HG03520 (cell line): ENCODE measurements at regions not wholly inside any gene's neighbourhood (a gene's known extent, or its start where the extent isn't known, plus 50 kb on each side); places are given as distances from the start of the nearest gene placed in this dataset.

Source experiments
- ATAC-seq: cut with Tn5 transposase; IDR thresholded peaks from one replicate; pipeline ENCODE4 v1.9.1; 2021; ENCODE audit warnings: mild to moderate bottlenecking, moderate library complexity; ENCODE audit not compliant: unreplicated experiment

DNA sequence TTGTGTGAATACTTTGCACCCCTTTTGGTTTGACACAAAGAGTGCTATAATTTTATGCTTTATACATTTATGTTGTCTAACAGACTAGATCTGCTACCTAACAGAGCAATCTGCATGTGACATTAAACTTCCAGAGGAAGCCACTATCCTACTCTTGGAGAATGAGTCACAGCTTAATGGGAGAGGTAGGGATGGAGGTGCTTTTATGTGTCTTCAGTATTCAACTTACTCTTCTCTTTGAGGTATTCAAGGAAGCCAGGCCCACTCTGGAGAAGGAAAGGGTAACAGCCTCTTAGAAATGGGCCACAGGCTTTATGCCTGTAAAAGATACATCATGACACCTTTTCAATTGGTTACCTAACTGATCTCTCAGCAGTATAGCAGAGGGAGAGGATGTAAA, 85.8 kb upstream of the NEUROD1 start:
- ATAC-seq = no peak

- ATAC-seq = no peak
These were observed 89.8 kb upstream of the NEUROD1 start for GRCh38 chr2:181770150-181770549.

DNA sequence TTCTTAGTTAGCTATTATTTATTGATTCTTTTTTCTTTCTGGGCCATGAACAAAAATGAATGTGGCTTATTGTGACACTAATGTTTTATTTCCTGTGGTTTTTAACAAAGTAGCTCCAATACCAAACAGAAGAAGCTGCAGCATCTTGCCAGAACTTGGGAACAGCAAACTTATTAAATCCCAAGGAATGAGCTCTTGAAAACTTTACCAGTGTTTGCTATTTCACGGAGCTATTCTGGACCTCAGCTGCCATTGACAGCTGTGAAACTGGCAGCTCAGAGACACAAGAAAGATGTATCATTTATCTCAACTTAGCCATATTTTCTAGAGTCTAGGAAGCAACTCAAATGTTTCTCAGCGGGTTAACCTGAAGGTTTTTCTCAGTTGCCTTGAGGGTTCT, 91.0 kb upstream of the NEUROD1 start:
- ATAC-seq = no peak

DNA sequence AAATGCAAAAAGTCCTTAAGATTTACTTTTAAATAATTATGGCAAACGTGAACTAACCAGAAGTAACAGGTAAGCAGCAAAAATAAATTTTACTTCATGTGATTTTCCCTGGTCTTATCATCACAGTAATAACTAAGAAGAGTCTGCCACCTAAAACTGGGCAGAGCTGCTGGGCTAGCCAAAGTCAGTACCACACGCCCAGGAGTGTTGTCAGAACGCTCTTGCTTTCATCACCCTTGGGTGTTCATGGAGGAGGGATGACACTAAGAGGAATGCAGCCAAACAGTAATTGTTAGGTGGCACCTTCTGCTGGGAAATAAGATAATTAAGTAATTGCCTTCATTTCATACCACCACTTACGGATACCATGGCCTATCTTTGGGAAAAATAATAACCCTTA, 92.0 kb upstream of the NEUROD1 start:
- no peak for ATAC-seq

DNA sequence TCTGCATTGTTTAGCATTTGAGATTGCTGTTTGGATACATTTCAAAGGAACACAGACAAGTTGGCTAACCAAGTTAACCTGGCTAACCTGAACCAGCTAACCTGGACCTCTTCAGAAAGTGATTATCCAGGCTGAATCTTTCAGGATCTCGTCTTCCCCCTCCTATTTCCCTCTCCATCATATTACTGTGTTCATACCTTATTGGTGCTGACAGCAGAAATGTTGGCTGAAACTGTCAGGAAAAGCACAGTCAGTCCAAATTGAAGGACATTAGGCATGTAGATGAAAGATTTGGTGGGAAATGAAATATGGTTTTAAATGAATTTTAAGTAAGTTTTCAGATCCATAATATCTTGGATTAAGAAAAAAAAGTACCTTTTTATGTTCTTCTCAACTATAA, 92.5 kb upstream of the NEUROD1 start:
- ATAC-seq = no peak

- peak; percentile 90 for ATAC-seq
These were observed 94.4 kb upstream of the NEUROD1 start for GRCh38 chr2:181774685-181775084.

DNA sequence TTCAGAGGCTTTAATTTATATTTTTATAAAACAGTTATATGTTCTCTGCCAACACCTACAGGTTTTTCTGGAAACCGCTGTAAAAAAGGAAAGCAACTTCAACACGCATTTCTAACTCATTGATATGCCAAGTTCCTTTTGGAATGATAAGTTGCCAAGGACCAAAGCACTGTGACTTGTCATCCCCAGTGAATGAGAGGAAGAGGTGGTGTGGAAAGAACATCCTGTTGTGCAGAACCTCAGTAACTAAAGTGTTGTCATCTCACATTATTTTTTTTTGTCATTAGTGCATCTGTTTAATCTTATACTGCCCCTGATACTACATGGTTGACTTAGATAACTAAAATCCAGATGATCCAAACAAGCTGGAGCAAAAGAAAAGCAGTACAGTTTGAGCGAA, 96.0 kb upstream of the NEUROD1 start:
- ATAC-seq = no peak

GRCh38 chr2:181777734-181778133, 97.4 kb upstream of the NEUROD1 start:
- ATAC-seq = no peak

DNA sequence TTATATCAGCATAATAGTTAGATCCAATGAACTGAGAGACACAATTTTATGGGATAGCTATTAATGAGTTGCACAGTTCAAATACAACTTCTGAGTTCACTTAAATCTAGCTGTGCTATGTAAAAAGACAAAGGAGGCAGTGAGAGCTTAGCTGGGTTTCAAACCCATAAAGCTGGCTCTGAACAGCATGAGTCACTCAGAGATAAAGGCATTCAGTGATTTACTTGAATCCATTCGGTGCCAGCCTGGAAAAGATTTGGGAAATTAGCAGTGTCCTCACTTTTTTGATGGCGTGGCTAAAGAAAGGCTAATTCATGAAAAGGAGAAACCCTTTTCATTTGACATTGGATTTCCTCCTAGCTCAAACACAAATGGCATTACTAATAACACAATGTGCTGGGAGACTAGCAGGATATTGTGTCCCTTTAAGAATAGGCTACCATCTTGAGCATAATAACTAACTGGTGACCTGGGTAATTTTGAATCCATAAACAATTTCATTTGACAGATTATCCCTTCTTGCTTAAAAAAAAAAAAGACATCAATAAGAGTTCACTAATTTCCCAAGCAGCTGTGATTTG, 98.4 kb upstream of the NEUROD1 start:
- ATAC-seq = no peak

- no peak for ATAC-seq
These were observed 99.1 kb upstream of the NEUROD1 start for GRCh38 chr2:181779288-181780021.

GRCh38 chr2:181780047-181780651, 99.8 kb upstream of the NEUROD1 start:
- ATAC-seq = peak; percentile 47

DNA sequence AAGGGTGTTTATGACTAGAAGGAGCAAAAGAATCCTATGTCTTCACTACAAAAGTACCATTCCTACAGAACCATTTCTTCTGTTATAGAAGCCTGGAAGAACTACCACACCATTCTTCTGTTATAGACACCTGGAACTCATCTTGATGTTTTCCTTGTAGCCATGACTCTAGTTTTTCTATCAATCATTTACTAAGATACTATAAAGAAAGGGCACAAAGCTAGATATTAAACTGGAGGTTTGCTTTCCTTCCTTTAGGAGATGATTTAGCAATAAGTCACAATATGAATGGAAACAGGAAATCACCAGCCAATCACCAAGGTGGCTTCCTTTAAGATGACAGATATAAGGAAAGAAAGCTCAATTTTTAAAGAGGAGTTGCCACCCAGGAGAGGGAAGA, 100.3 kb upstream of the NEUROD1 start:
- ATAC-seq = peak; percentile 21

GRCh38 chr2:181781078-181781786, 100.9 kb upstream of the NEUROD1 start:
- peak; percentile 53 for ATAC-seq

DNA sequence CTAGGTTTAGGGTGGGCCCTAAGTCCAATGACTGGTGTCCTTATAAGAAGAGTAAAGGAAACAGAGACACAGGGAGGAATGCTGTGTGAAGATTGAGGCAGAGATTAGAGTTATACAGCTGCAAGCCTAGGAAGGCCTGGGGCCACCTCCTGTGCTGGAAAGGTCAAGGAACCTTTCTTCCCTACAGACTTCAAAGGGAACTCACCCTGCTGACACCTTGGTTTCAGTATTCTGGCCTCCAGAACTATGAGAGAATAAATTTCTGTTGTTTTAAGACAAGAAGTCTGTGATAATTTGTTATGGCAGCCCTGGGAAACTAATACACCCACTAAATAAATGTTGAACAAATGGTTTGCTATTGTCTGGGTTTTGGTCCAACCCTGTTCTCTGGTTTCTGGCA, 102.3 kb upstream of the NEUROD1 start:
- no peak for ATAC-seq

DNA sequence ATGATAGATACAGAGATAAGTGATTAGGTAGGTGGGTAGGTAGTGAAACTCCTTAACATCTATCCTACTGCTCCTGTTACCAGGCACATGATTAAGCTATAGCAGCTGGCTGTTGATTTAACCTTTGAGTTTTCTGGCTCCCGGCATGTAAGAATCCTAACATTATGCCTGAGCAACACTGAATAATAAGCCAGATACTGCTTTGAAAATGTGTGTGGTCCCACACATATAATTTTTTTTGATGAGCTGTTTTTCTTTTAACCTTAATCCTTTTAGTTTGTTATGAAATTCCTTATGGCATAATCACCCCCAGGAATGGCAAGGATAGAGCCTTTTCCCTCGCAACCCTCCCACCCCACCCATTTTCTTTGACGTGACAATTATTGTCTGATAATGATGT, 104.2 kb upstream of the NEUROD1 start:
- no peak for ATAC-seq

DNA sequence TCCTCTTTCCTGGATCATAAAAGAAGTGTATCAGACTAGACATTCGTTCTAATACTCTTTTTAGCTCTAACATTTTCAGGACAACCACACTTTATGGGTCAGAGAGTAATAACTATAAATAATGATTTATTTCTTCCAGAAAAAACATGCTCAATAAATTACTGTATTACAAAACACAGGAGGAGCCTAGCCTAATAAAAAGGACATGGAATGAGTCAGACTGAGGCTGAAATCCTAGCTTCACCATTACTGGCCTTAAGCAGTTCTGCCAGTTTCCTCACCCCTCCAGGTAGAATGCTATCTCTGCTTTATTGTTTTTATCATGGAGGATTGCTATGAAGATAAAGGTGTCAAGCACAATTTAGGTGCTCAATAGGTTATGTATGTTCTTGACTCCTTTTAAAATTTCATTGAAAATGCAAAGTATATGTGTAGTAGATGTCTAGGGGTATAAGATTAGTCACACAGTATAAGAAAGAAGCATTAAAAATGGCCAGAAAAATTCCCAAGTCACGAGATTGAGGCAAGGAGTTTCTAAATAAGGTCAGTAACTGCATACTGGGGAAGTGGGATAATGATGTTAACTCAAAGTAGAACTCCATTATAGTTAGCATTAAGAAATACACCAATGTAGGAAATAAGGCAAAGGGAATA, 105.5 kb upstream of the NEUROD1 start:
- ATAC-seq = no peak

DNA sequence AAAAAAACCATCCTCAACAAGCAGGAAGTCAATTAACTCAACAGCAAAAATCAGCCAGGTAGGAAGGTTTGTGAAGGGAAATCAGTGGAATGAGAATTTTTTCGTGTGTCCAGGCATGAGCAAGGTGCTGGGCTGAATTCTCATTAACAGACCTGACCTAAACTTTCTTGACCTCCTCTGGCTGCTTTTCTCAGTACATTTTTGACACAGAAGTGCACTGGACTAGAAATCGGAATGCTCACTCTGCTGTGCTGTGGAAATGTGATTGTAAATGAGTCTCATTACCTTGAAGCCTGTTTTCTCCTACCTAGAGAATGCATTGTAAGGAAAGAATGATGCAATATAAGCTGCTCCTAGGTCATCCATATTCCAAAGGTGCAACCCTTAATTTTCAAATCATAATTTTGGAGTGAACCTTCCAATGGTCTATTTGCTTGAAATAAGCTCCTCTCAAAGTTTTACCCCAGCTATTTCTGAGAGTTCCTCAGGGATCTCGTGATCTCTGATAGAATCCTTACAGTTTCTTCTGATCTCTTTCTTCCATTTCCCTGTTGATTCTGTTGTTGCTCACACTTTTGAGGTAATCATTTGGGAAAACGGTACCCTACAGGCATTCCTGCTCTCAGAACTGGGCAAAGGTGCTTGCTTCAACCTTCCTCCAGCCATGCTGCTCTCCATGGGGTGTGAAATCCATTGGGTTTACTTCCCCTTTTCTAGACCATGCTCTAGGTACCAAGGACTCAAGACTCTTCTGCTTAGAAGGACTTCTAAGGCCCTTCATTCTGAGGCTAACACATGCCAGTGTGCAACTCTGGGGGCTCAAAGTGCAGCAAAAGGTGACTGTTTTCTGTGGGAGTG, 104.9 kb upstream of the ITPRID2 start:
- ATAC-seq = no peak

- ATAC-seq = no peak
These were observed 104.1 kb upstream of the ITPRID2 start for GRCh38 chr2:181787310-181788048.

GRCh38 chr2:181788897-181789555, 102.5 kb upstream of the ITPRID2 start:
- ATAC-seq = no peak
